A673 (cell line): ENCODE measurements at regions not wholly inside any gene's neighbourhood (a gene's known extent, or its start where the extent isn't known, plus 50 kb on each side); places are given as distances from the start of the nearest gene placed in this dataset.

Experiments
- CTCF ChIP-seq: fragments of 300-800, 200-600 bp; sonication (generic); conservative IDR thresholded peaks from 2 replicates; pipeline ENCODE4 v1.5.1; 2017; ENCODE audit warnings: low read depth, mild to moderate bottlenecking, antibody characterized with exemption, low read length, moderate library complexity, mixed read lengths
- EZH2 ChIP-seq: fragments of 200-600 bp; sonication (generic); IDR thresholded peaks from 2 replicates; pipeline ENCODE4 v1.6.1; 2017; ENCODE audit warnings: borderline replicate concordance, low read depth, mild to moderate bottlenecking, mixed read lengths, antibody characterized with exemption, low read length; ENCODE audit not compliant: poor library complexity, severe bottlenecking

- TF ChIP-seq CTCF (no peak), EZH2 (no peak)
These were observed 1011.5 kb upstream of the ACO1 start for GRCh38 chr9:31372799-31373587.
